ENCODE measurements at regions not wholly inside any gene's neighbourhood (a gene's known extent, or its start where the extent isn't known, plus 50 kb on each side); places are given as distances from the start of the nearest gene placed in this dataset.

DNA sequence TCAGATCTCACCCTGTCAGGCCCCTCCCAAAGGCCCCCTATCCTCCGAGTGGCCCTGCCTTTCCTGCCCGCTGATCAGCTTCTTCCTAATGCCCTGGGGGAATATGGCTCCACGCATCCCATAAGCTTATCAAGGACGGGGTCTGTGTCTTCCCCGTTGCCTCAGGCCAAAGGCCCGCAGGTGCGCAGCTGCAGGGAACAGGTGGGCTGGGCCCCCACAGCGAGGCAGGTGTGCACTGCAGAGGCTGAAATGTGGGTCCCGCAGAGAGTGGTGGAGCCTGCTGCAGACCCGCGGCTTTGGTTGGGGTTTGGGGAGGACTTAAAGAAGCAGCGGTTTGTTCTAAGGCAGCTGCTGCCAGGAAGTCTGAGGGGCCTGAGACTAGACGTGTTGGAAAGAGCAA lies 220.8 kb upstream of the TCERG1L start:
- Histone ChIP-seq H3K27ac (no peak overlapping the region), H3K4me1 (no peaks in the 10 kb centered on the region), H3K9me3 (no peaks in the 10 kb centered on the region), H3K27me3 (no peaks in the 10 kb centered on the region), H3K36me3 (no peaks in the 10 kb centered on the region), H3K4me3 (no peak overlapping the region)
- TF ChIP-seq, protein P1, sequence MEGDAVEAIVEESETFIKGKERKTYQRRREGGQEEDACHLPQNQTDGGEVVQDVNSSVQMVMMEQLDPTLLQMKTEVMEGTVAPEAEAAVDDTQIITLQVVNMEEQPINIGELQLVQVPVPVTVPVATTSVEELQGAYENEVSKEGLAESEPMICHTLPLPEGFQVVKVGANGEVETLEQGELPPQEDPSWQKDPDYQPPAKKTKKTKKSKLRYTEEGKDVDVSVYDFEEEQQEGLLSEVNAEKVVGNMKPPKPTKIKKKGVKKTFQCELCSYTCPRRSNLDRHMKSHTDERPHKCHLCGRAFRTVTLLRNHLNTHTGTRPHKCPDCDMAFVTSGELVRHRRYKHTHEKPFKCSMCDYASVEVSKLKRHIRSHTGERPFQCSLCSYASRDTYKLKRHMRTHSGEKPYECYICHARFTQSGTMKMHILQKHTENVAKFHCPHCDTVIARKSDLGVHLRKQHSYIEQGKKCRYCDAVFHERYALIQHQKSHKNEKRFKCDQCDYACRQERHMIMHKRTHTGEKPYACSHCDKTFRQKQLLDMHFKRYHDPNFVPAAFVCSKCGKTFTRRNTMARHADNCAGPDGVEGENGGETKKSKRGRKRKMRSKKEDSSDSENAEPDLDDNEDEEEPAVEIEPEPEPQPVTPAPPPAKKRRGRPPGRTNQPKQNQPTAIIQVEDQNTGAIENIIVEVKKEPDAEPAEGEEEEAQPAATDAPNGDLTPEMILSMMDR (IDR thresholded peaks at IDR 0.05): no peak
- TF ChIP-seq POLR2A (IDR thresholded peaks at IDR 0.05): no peak
- no peak for DNase-seq

DNA sequence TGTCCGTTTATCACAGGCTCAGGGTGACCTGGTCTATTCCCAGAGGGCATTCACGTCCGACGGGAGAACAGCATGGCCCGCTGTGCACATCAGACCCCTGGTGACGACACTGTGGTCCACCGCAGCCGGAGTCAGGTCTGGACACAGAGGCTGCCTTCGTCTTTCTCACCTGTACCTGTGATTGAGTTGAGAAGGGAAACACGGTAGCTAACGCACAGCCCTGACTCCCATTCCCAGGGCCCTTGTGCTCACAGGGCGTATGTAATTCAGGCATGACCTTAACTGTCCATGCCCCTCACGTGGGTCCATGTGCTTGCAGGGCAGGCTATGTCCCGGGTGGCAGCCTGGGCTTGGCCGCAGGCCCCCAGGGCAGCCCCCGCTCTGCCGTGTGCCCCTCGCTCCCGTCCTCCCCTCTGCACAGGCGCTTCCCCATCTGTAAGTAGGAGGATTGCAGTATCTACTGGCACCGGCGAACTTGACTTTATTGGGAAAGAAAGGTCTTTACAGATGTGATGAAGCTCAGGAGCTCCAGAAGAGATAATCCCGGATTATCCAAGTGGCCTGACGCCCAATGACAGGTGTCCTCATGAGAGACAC lies 221.3 kb upstream of the TCERG1L start:
- no peak for DNase-seq

DNA sequence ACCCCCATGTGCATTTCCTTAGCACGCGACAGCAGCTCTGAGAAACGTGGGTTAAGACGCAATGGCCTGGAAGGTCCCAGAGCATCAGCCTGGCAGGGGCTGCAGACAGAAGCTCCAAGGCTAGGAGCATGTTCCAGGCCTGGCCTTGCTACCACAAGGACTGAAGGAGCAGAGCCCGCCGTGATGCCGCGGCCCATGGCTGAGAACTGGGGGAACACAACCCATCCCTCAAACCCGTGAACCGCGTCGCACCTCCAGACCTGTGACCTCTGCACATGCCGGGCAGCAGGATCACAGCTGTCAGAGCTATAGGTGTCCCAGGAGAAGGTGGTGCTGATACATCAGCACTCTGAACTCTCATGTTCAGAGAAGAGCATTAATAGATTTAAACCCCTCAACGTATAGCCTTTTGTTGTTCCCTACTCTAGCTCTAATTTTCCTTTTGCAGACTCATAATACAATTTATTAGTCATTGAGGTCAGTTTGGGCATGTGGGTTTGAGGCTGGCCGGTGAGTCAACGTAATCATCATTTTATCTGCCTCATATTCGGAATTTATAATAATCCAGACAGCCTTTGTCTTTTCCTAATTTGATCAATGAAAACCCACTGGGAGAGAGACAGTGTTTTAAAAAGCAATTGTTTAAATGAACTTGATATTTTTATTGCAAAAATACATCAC lies 222.5 kb upstream of the TCERG1L start:
- no peaks in the 10 kb centered on the region for H3K36me3 ChIP-seq

More for the DNA sequence above, 221.3 kb upstream of the TCERG1L start:
- Histone ChIP-seq H3K4me3 (no peak overlapping the region), H3K4me1 (no peaks in the 10 kb centered on the region), H3K9me3 (no peaks in the 10 kb centered on the region), H3K36me3 (no peaks in the 10 kb centered on the region), H3K27ac (no peak overlapping the region), H3K27me3 (no peaks in the 10 kb centered on the region)
- no peak for TF ChIP-seq POLR2A (IDR thresholded peaks at IDR 0.05)
- TF ChIP-seq, protein P1 (IDR thresholded peaks at IDR 0.05): no peak

DNA sequence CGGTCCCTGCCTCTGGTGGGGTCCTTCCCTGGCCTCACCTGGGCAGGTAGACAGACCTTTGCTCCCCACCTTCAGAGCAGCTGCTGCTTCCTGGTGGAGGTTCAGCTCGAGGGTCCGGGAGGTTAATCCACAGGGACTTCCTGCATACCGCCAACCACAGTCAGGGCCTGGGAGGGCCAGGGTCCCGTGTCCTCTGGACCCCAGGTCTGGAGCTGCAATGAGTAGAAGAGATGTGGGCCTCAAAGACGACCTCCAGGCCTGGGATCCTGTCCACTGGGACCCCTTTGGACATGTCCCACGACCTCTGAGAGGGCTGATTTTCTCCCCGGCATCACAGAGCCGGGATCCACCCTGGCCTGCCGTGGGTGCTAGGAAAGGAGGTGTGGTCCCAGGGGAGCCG lies 223.3 kb upstream of the TCERG1L start:
- no peaks in the 10 kb centered on the region for H3K36me3 ChIP-seq
- no peak overlapping the region for H3K27ac ChIP-seq
- TF ChIP-seq POLR2A (IDR thresholded peaks at IDR 0.05): no peak
- TF ChIP-seq, protein P1 (IDR thresholded peaks at IDR 0.05): no peak
- no peaks in the 10 kb centered on the region for H3K4me1 ChIP-seq
- no peak for DNase-seq
- no peak overlapping the region for H3K4me3 ChIP-seq
- H3K27me3 ChIP-seq: no peaks in the 10 kb centered on the region
- no peaks in the 10 kb centered on the region for H3K9me3 ChIP-seq

More for the DNA sequence above, 222.5 kb upstream of the TCERG1L start:
- Histone ChIP-seq H3K27ac (no peak overlapping the region), H3K4me1 (no peaks in the 10 kb centered on the region), H3K4me3 (no peak overlapping the region), H3K9me3 (no peaks in the 10 kb centered on the region), H3K27me3 (no peaks in the 10 kb centered on the region)
- DNase-seq: no peak
- TF ChIP-seq, protein P1 (IDR thresholded peaks at IDR 0.05): no peak
- TF ChIP-seq POLR2A (IDR thresholded peaks at IDR 0.05): no peak

DNA sequence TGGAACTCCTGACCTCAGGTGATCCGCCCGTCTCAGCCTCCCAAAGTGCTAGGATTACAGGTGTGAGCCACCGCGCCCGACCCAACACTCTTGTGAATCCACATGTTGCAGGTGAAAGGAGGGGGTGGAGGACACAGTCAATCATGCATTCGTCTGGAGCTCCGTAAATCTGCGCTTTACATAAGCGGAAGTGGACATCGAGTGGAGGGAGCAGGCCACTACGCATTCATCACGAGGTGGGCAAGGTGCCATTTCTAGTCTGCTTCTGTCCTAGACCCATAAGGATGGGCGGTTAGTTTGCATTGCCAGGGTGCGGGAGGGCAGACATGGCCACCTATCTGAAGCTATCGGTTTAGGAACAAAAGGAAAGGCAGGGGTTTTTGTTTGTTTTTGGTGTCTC lies 225.2 kb upstream of the TCERG1L start:
- DNase-seq: no peak
- no peaks in the 10 kb centered on the region for H3K4me1 ChIP-seq
- TF ChIP-seq, protein P1 (IDR thresholded peaks at IDR 0.05): no peak
- TF ChIP-seq POLR2A (IDR thresholded peaks at IDR 0.05): no peak
- no peak overlapping the region for H3K4me3 ChIP-seq
- no peaks in the 10 kb centered on the region for H3K27me3 ChIP-seq
- no peak overlapping the region for H3K27ac ChIP-seq
- no peaks in the 10 kb centered on the region for H3K9me3 ChIP-seq
- no peaks in the 10 kb centered on the region for H3K36me3 ChIP-seq

Data from Peyer's patch (tissue), 4 donors.